ENCODE measurements at regions not wholly inside any gene's neighbourhood (a gene's known extent, or its start where the extent isn't known, plus 50 kb on each side); places are given as distances from the start of the nearest gene placed in this dataset.

DNA sequence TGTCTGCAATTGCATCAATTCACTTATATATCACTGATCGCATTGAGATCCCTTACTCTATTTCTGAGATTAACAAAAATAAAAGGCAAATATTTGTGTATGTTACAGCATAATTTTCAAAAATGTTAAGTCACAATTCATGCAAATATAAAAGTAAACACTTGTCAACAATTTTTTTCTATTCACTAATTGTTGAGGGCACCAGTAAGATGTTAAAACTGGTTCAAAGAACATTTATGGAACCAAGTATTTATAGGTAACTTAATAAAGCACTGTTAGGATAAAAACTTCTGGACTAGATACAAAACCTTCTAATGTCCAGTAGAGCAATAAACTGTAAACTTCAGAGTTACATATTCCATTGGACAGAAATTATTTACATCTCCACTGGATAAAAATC, 586.1 kb upstream of the AUTS2 start:
- TF ChIP-seq, protein P1, sequence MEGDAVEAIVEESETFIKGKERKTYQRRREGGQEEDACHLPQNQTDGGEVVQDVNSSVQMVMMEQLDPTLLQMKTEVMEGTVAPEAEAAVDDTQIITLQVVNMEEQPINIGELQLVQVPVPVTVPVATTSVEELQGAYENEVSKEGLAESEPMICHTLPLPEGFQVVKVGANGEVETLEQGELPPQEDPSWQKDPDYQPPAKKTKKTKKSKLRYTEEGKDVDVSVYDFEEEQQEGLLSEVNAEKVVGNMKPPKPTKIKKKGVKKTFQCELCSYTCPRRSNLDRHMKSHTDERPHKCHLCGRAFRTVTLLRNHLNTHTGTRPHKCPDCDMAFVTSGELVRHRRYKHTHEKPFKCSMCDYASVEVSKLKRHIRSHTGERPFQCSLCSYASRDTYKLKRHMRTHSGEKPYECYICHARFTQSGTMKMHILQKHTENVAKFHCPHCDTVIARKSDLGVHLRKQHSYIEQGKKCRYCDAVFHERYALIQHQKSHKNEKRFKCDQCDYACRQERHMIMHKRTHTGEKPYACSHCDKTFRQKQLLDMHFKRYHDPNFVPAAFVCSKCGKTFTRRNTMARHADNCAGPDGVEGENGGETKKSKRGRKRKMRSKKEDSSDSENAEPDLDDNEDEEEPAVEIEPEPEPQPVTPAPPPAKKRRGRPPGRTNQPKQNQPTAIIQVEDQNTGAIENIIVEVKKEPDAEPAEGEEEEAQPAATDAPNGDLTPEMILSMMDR (conservative IDR thresholded peaks at IDR 0.05), result no peak
- no peak for TF ChIP-seq ZFX (IDR thresholded peaks at IDR 0.05)

All from C4-2B (cell line).